ENCODE measurements at regions not wholly inside any gene's neighbourhood (a gene's known extent, or its start where the extent isn't known, plus 50 kb on each side); places are given as distances from the start of the nearest gene placed in this dataset.

- TF ChIP-seq CTCF (IDR thresholded peaks at IDR 0.05) (no peak), POLR2AphosphoS5 (IDR thresholded peaks at IDR 0.05; ENCODE audit: low read depth, low read length) (no peak), TCF7L2 (IDR thresholded peaks at IDR 0.05; ENCODE audit: low read depth, low read length) (no peak), SIN3A (IDR thresholded peaks at IDR 0.05; ENCODE audit: borderline replicate concordance, insufficient read depth, low read depth, low read length) (no peak)
Measured at GRCh38 chr4:79255793-79256192, 70.1 kb downstream of the NAA11 start.

All from Panc1 (cell line).